Suprapubic skin (tissue), 4 donors: ENCODE measurements at regions not wholly inside any gene's neighbourhood (a gene's known extent, or its start where the extent isn't known, plus 50 kb on each side); places are given as distances from the start of the nearest gene placed in this dataset.

Experiments used
- DNase-seq, 2 donors: peaks; one replicate each; pipeline ENCODE4 v3.0.0-alpha.2; 2019; ENCODE audit warnings: low spot score in 2 of 2
- H3K27ac ChIP-seq: fragments of 200-600 bp; sonication (generic); one replicate; pipeline ENCODE4 v1.5.1; 2019
- H3K27me3 ChIP-seq: fragments of 200-600 bp; sonication (generic); one replicate; pipeline ENCODE4 v1.5.1; 2019
- H3K36me3 ChIP-seq: fragments of 200-600 bp; sonication (generic); one replicate; pipeline ENCODE4 v1.5.1; 2019
- H3K4me1 ChIP-seq: fragments of 200-600 bp; sonication (generic); one replicate; pipeline ENCODE4 v1.5.1; 2019
- H3K4me3 ChIP-seq: fragments of 200-600 bp; sonication (generic); one replicate; pipeline ENCODE4 v1.5.1; 2019; ENCODE audit warnings: mild to moderate bottlenecking
- H3K9me3 ChIP-seq: fragments of 200-600 bp; sonication (generic); one replicate; pipeline ENCODE4 v1.5.1; 2019
- CTCF ChIP-seq, 2 donors: fragments of 200-600 bp in 1 of 2; fragments of 450-650 bp in 1 of 2; sonication (generic) in 1 of 2; IDR thresholded peaks; one replicate each; pipeline ENCODE4 v1.5.1; 2016 to 2019; ENCODE audit warnings: antibody characterized with exemption in 2 of 2, mild to moderate bottlenecking in 1 of 2, moderate library complexity in 1 of 2
- EP300 ChIP-seq: sonication (generic); formaldehyde crosslinking; IDR thresholded peaks from one replicate; pipeline ENCODE4 v1.6.1; 2017; ENCODE audit warnings: antibody characterized with exemption
- POLR2A ChIP-seq, 2 donors: fragments of 450-650 bp; IDR thresholded peaks; one replicate each; pipeline ENCODE4 v1.6.1; 2017; ENCODE audit warnings: antibody characterized with exemption in 2 of 2, mild to moderate bottlenecking in 2 of 2, moderate library complexity in 2 of 2
- POLR2AphosphoS5 ChIP-seq, 3 donors: sonication (generic); formaldehyde crosslinking; IDR thresholded peaks; one replicate each; pipeline ENCODE4 v1.6.1; 2017; ENCODE audit warnings: antibody characterized with exemption in 3 of 3
- WGBS: methylation state at CpG from one replicate; pipeline ENCODE4 v1.1.5; 2018; 5-methylcytosine and 5-hydroxymethylcytosine counted together

GRCh38 chr12:3417113-3417512, 73.9 kb upstream of the PRMT8 start:
- H3K27me3 ChIP-seq = peaks cover 24% of the 10 kb centered on the region
- no peaks in the 10 kb centered on the region for H3K36me3 ChIP-seq
- TF ChIP-seq POLR2AphosphoS5 (IDR thresholded peaks at IDR 0.05) (no peak), POLR2A (IDR thresholded peaks at IDR 0.05) (no peak), CTCF (IDR thresholded peaks at IDR 0.05) (no peak), EP300 (no peak)
- DNase-seq = no peak
- H3K4me1 ChIP-seq = no peaks in the 10 kb centered on the region
- no peaks in the 10 kb centered on the region for H3K9me3 ChIP-seq
- H3K4me3 ChIP-seq = no peak overlapping the region
- 69% methylated on average over 3 of the region's 3 CpGs for WGBS
- no peak overlapping the region for H3K27ac ChIP-seq

- no peak overlapping the region for H3K4me3 ChIP-seq
- no peak for TF ChIP-seq EP300
- TF ChIP-seq POLR2AphosphoS5 (IDR thresholded peaks at IDR 0.05) = no peak
- TF ChIP-seq CTCF (IDR thresholded peaks at IDR 0.05) = no peak
- TF ChIP-seq POLR2A (IDR thresholded peaks at IDR 0.05) = no peak
- no peak for DNase-seq
- no peaks in the 10 kb centered on the region for H3K4me1 ChIP-seq
- H3K27me3 ChIP-seq = peaks cover 25% of the 10 kb centered on the region
- H3K36me3 ChIP-seq = no peaks in the 10 kb centered on the region
- no peaks in the 10 kb centered on the region for H3K9me3 ChIP-seq
- WGBS = 73% methylated on average over 3 of the region's 3 CpGs
- H3K27ac ChIP-seq = no peak overlapping the region
Observed at GRCh38 chr12:3417937-3418462, 73.0 kb upstream of the PRMT8 start.

- Histone ChIP-seq H3K27me3 (peaks cover 25% of the 10 kb centered on the region), H3K9me3 (no peaks in the 10 kb centered on the region), H3K4me3 (no peak overlapping the region), H3K27ac (no peak overlapping the region), H3K36me3 (no peaks in the 10 kb centered on the region), H3K4me1 (no peaks in the 10 kb centered on the region)
- TF ChIP-seq CTCF (IDR thresholded peaks at IDR 0.05) (no peak), EP300 (no peak)
- DNase-seq = no peak
- 85% methylated on average over 12 of the region's 12 CpGs for WGBS
Observed at GRCh38 chr12:3418609-3419390, 72.2 kb upstream of the PRMT8 start.

- TF ChIP-seq POLR2A (IDR thresholded peaks at IDR 0.05) (no peak), POLR2AphosphoS5 (IDR thresholded peaks at IDR 0.05) (no peak), EP300 (no peak), CTCF (IDR thresholded peaks at IDR 0.05) (no peak)
- Histone ChIP-seq H3K27me3 (peaks cover 22% of the 10 kb centered on the region), H3K36me3 (no peaks in the 10 kb centered on the region), H3K27ac (no peak overlapping the region), H3K4me1 (no peaks in the 10 kb centered on the region), H3K4me3 (no peak overlapping the region), H3K9me3 (no peaks in the 10 kb centered on the region)
- no peak for DNase-seq
- WGBS = 68% methylated on average over 3 of the region's 3 CpGs
Observed at GRCh38 chr12:3419558-3419957, 71.4 kb upstream of the PRMT8 start.

GRCh38 chr12:3420693-3421092, 70.3 kb upstream of the PRMT8 start:
- TF ChIP-seq POLR2A (IDR thresholded peaks at IDR 0.05) (no peak), POLR2AphosphoS5 (IDR thresholded peaks at IDR 0.05) (no peak), EP300 (no peak), CTCF (IDR thresholded peaks at IDR 0.05) (no peak)
- 44% methylated on average over 6 of the region's 6 CpGs for WGBS

More at GRCh38 chr12:3420693-3421092, 70.3 kb upstream of the PRMT8 start:
- Histone ChIP-seq H3K36me3 (no peaks in the 10 kb centered on the region), H3K9me3 (no peaks in the 10 kb centered on the region), H3K4me1 (no peaks in the 10 kb centered on the region), H3K4me3 (no peak overlapping the region), H3K27ac (no peak overlapping the region), H3K27me3 (peaks cover 22% of the 10 kb centered on the region)
- DNase-seq = no peak
